Mesendoderm (in vitro differentiated cells): ENCODE measurements at regions not wholly inside any gene's neighbourhood (a gene's known extent, or its start where the extent isn't known, plus 50 kb on each side); places are given as distances from the start of the nearest gene placed in this dataset.

ENCODE experiments used
- DNase-seq: peaks from one replicate; pipeline ENCODE4 v3.0.0; 2013
- H2AK5ac ChIP-seq: 2 replicates; pipeline ENCODE4 v1.6.1; 2013; ENCODE audit warnings: low read length, inconsistent platforms
- H2BK120ac ChIP-seq: 2 replicates; pipeline ENCODE4 v1.6.1; 2013; ENCODE audit warnings: low read depth, mild to moderate bottlenecking, low read length, moderate library complexity, mixed read lengths
- H2BK15ac ChIP-seq: replicated peaks from 2 replicates; pipeline ENCODE4 v1.6.1; 2013; ENCODE audit warnings: low read depth, mild to moderate bottlenecking, moderate library complexity
- H2BK5ac ChIP-seq: 2 replicates; pipeline ENCODE4 v1.6.1; 2013; ENCODE audit warnings: low read length, inconsistent platforms
- H3K18ac ChIP-seq: 2 replicates; pipeline ENCODE4 v1.6.1; 2013; ENCODE audit warnings: mild to moderate bottlenecking, low read length, mixed read lengths
- H3K23ac ChIP-seq: one replicate; pipeline ENCODE4 v1.6.1; 2013; ENCODE audit warnings: low read length
- H3K27ac ChIP-seq: 2 replicates; pipeline ENCODE4 v1.5.1; 2013; ENCODE audit warnings: low read depth, mild to moderate bottlenecking, inconsistent platforms, low read length, moderate library complexity
- H3K27me3 ChIP-seq: 2 replicates; pipeline ENCODE4 v1.6.1; 2013; ENCODE audit warnings: low read length, control low read depth, mild to moderate bottlenecking, inconsistent platforms; ENCODE audit not compliant: insufficient read depth, poor library complexity
- H3K36me3 ChIP-seq: 2 replicates; pipeline ENCODE4 v1.6.1; 2013; ENCODE audit warnings: low read length, inconsistent platforms; ENCODE audit not compliant: control insufficient read depth, insufficient read depth
- H3K4ac ChIP-seq: one replicate; pipeline ENCODE4 v1.6.1; 2013; ENCODE audit warnings: low read depth, mild to moderate bottlenecking, low read length, moderate library complexity
- H3K4me1 ChIP-seq: 2 replicates; pipeline ENCODE4 v1.6.1; 2013; ENCODE audit warnings: low read depth, low read length, inconsistent platforms; ENCODE audit not compliant: control insufficient read depth
- H3K4me2 ChIP-seq: 2 replicates; pipeline ENCODE4 v1.6.1; 2013; ENCODE audit warnings: low read length
- H3K4me3 ChIP-seq: 2 replicates; pipeline ENCODE4 v1.5.1; 2013; ENCODE audit warnings: mild to moderate bottlenecking, low read length
- H3K56ac ChIP-seq: one replicate; pipeline ENCODE4 v1.6.1; 2013; ENCODE audit warnings: low read length
- H3K79me1 ChIP-seq: 2 replicates; pipeline ENCODE4 v1.6.1; 2013; ENCODE audit warnings: low read length, inconsistent platforms
- H3K79me2 ChIP-seq: 2 replicates; pipeline ENCODE4 v1.6.1; 2013; ENCODE audit warnings: mild to moderate bottlenecking, low read length; ENCODE audit not compliant: control insufficient read depth, insufficient read depth
- H3K9ac ChIP-seq: 2 replicates; pipeline ENCODE4 v1.6.1; 2013; ENCODE audit warnings: low read length, inconsistent platforms
- H4K5ac ChIP-seq: one replicate; pipeline ENCODE4 v1.6.1; 2013; ENCODE audit warnings: low read length
- H4K8ac ChIP-seq: one replicate; pipeline ENCODE4 v1.6.1; 2013; ENCODE audit warnings: low read depth, mild to moderate bottlenecking, control low read depth, low read length, moderate library complexity
- WGBS: extraction: QIAGEN DNeasy Blood & Tissue Kit; methylation state at CpG from one replicate; pipeline ENCODE4 v1.1.7; 2013; ENCODE audit warnings: low lambda C conversion rate, missing lambda C conversion rate; ENCODE audit not compliant: insufficient coverage; ENCODE audit errors: extremely low coverage; 5-methylcytosine and 5-hydroxymethylcytosine counted together

DNA sequence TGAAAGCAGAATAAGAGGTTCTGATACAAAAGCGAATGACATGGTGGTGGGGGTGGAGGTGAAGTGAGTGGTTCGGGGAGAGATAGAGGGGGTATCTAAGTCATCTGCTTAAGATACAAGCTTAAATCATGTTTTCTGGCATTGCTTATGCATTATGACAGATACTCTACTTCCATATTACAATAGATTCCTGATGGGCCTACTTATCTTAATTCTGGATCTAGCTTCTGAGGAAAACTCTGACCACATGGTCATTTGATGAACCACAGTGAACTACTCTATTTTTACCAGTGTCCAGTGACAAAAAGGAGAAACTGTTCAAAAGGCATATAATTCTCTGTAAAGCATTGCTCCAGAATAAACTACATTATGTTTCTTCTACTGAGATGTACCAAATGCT is 673.7 kb upstream of the CCDC54 start:
- Histone ChIP-seq H3K27ac (no peak overlapping the region), H3K56ac (no peak overlapping the region), H3K23ac (no peak overlapping the region), H3K4me1 (no peaks in the 10 kb centered on the region), H2BK120ac (no peak overlapping the region), H3K4me3 (no peak overlapping the region), H3K18ac (no peak overlapping the region), H4K5ac (no peak overlapping the region), H3K36me3 (no peaks in the 10 kb centered on the region), H3K79me2 (no peaks in the 10 kb centered on the region), H2BK5ac (no peak overlapping the region), H3K27me3 (no peaks in the 10 kb centered on the region), H3K4ac (no peak overlapping the region), H3K79me1 (no peaks in the 10 kb centered on the region), H3K9ac (no peak overlapping the region), H4K8ac (no peak overlapping the region), H2AK5ac (no peak overlapping the region), H2BK15ac (no peak overlapping the region), H3K4me2 (no peak overlapping the region)
- no peak for DNase-seq
- WGBS: no CpG with 5 or more reads among the region's 2 CpGs

DNA sequence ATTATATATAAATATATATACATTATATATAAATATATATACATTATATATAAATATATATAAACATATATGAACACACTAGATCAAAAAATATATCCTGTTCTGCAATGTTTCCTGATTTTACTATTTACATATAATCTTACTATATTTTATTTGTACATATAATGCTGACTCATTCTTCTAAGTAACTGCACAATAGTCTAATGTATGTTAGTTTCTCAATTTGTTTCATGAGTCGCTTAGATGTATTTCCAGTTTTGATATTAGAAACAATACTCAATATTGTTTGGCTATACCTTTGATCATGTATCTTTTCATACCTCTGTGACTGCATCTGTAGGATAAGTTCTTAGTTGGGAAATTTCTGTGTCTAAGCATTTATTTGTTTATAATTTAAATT is 669.9 kb upstream of the CCDC54 start:
- Histone ChIP-seq H3K4ac (no peak overlapping the region), H3K4me3 (no peak overlapping the region), H3K4me2 (no peak overlapping the region), H3K18ac (no peak overlapping the region), H2BK120ac (no peak overlapping the region), H3K9ac (no peak overlapping the region), H2BK5ac (no peak overlapping the region), H2BK15ac (no peak overlapping the region), H3K56ac (no peak overlapping the region), H3K36me3 (no peaks in the 10 kb centered on the region), H2AK5ac (no peak overlapping the region), H3K23ac (no peak overlapping the region), H4K8ac (no peak overlapping the region), H3K27ac (no peak overlapping the region), H3K4me1 (no peaks in the 10 kb centered on the region), H3K27me3 (no peaks in the 10 kb centered on the region), H3K79me2 (no peaks in the 10 kb centered on the region), H4K5ac (no peak overlapping the region), H3K79me1 (no peaks in the 10 kb centered on the region)
- WGBS: no CpG with 5 or more reads among the region's 1 CpG
- no peak for DNase-seq

DNA sequence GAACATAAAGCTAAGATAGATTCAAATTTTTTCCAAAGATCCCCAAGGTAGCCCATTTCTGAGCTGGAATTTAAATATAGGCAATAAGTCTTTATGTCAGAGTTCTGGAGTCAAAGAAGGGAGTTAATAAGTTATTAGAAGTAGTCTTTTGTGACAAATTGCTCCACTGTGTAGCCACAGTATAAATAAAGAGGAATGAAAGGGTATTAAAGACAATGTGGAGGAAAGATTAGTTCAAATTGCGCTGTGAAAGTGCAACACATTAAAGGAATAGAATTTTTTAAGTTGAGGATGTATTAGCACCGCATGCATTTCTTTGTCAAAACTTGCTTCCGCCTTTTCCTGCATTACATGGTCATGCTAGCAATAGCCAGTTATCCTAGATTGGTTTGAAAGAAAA is 666.6 kb upstream of the CCDC54 start:
- Histone ChIP-seq H3K27me3 (no peaks in the 10 kb centered on the region), H3K36me3 (no peaks in the 10 kb centered on the region), H2BK15ac (no peak overlapping the region), H3K4me2 (no peak overlapping the region), H3K27ac (no peak overlapping the region), H3K18ac (no peak overlapping the region), H3K4me1 (no peaks in the 10 kb centered on the region), H4K5ac (no peak overlapping the region), H3K79me1 (no peaks in the 10 kb centered on the region), H3K4ac (no peak overlapping the region), H4K8ac (no peak overlapping the region), H3K56ac (no peak overlapping the region), H2BK120ac (no peak overlapping the region), H2AK5ac (no peak overlapping the region), H3K79me2 (no peaks in the 10 kb centered on the region), H3K9ac (no peak overlapping the region), H3K23ac (no peak overlapping the region), H3K4me3 (no peak overlapping the region), H2BK5ac (no peak overlapping the region)
- no CpG with 5 or more reads among the region's 3 CpGs for WGBS
- no peak for DNase-seq

DNA sequence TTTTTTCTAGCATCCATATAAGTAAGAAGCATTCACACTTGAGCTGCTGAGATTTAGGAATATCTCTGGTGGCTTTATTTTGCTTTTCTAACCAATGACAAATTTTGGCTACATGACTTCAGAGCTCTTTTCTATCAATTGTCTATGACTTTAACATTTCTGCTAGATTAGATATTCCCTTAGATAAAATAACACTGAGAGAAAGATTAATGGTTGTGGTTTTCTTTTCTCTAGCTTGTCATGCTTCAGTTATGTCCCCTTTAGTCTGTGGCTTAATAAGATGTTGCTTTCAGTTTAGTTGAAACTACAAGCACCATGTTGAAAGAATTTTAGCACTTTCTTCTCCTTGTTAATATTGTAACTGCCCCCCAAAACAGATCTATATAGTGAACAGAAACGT is 665.6 kb upstream of the CCDC54 start:
- Histone ChIP-seq H2BK15ac (no peak overlapping the region), H3K27ac (no peak overlapping the region), H3K36me3 (no peaks in the 10 kb centered on the region), H3K79me2 (no peaks in the 10 kb centered on the region), H2AK5ac (no peak overlapping the region), H2BK120ac (no peak overlapping the region), H3K4me3 (no peak overlapping the region), H4K8ac (no peak overlapping the region), H3K4ac (no peak overlapping the region), H2BK5ac (no peak overlapping the region), H3K4me1 (no peaks in the 10 kb centered on the region), H3K23ac (no peak overlapping the region), H4K5ac (no peak overlapping the region), H3K9ac (no peak overlapping the region), H3K4me2 (no peak overlapping the region), H3K27me3 (no peaks in the 10 kb centered on the region), H3K18ac (no peak overlapping the region), H3K79me1 (no peaks in the 10 kb centered on the region), H3K56ac (no peak overlapping the region)
- DNase-seq: no peak
- WGBS: no CpG with 5 or more reads among the region's 1 CpG

DNA sequence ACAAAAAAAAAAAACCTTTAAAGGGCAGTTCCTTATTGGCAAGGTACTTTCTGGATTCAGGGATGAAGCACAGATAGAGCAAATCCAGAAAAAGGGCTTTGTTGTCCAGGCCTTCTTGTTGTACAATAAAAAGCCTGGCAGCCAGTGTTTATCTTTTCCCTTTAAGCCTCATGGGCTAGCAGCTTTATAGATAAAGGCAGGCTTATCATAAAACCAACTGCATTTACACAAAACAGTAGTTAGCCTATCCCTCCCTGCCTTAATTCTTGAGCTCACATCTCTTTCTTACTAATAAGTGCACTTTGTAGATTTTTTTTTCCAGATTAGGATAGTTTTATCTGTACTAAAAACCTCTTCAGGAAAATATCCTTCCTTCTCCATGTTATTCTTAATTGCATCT is 662.8 kb upstream of the CCDC54 start:
- Histone ChIP-seq H3K9ac (no peak overlapping the region), H3K56ac (no peak overlapping the region), H4K8ac (no peak overlapping the region), H3K4me3 (no peak overlapping the region), H3K4me1 (no peaks in the 10 kb centered on the region), H2BK120ac (no peak overlapping the region), H3K27me3 (no peaks in the 10 kb centered on the region), H4K5ac (no peak overlapping the region), H2AK5ac (no peak overlapping the region), H3K4ac (no peak overlapping the region), H3K79me2 (no peaks in the 10 kb centered on the region), H2BK15ac (no peak overlapping the region), H3K23ac (no peak overlapping the region), H3K79me1 (no peaks in the 10 kb centered on the region), H3K27ac (no peak overlapping the region), H3K4me2 (no peak overlapping the region), H3K18ac (no peak overlapping the region), H2BK5ac (no peak overlapping the region), H3K36me3 (no peaks in the 10 kb centered on the region)
- peak; percentile 5 for DNase-seq

DNA sequence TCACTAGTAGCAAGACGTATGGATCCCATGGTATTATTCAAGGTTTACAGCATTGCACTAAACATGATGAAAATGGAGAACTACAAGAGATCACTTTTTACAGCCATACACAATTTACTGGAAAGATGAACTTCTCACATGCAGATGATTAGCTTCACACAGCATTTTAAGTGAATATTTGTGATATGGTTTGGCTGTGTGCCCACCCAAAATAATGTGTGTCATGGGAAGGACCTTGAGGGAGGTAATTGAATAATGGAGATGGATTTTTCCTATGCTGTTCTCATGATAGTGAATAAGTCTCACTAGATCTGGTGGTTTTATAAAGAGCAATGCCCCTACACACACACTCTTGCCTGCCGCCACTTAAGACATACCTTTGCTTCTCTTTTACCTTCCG is 662.0 kb upstream of the CCDC54 start:
- Histone ChIP-seq H3K79me2 (no peaks in the 10 kb centered on the region), H3K4me1 (no peaks in the 10 kb centered on the region), H4K5ac (no peak overlapping the region), H2BK5ac (no peak overlapping the region), H3K56ac (no peak overlapping the region), H3K18ac (no peak overlapping the region), H3K36me3 (no peaks in the 10 kb centered on the region), H2BK120ac (no peak overlapping the region), H3K4me3 (no peak overlapping the region), H4K8ac (no peak overlapping the region), H3K9ac (no peak overlapping the region), H3K4me2 (no peak overlapping the region), H3K23ac (no peak overlapping the region), H2AK5ac (no peak overlapping the region), H3K27ac (no peak overlapping the region), H3K27me3 (no peaks in the 10 kb centered on the region), H3K79me1 (no peaks in the 10 kb centered on the region), H3K4ac (no peak overlapping the region), H2BK15ac (no peak overlapping the region)
- no peak for DNase-seq
- WGBS: no CpG with 5 or more reads among the region's 3 CpGs
